PFSK-1 (cell line): ENCODE measurements at regions not wholly inside any gene's neighbourhood (a gene's known extent, or its start where the extent isn't known, plus 50 kb on each side); places are given as distances from the start of the nearest gene placed in this dataset.

Source experiments
- POLR2AphosphoS5 ChIP-seq: IDR thresholded peaks from 2 replicates; pipeline ENCODE4 v1.6.1; 2012; ENCODE audit warnings: low read depth, mild to moderate bottlenecking, control low read depth, low read length, moderate library complexity
- REST ChIP-seq, 2 experiments: IDR thresholded peaks; 2 replicates each; pipeline versions ENCODE4 v1.6.1 to v1.8.0; 2011 to 2012; ENCODE audit warnings: low read depth in 2 of 2, low read length in 2 of 2, control low read depth in 1 of 2, inconsistent platforms in 1 of 2, mild to moderate bottlenecking in 1 of 2, moderate library complexity in 1 of 2; ENCODE audit not compliant: insufficient read depth in 1 of 2

GRCh38 chr1:181160998-181161870, 72.7 kb downstream of the IER5 start:
- TF ChIP-seq REST (IDR thresholded peaks at IDR 0.05; ENCODE audit: insufficient read depth in 1 of 2, low read depth in 2 of 2, low read length in 2 of 2) (no peak), POLR2AphosphoS5 (no peak)
